ENCODE measurements at regions not wholly inside any gene's neighbourhood (a gene's known extent, or its start where the extent isn't known, plus 50 kb on each side); places are given as distances from the start of the nearest gene placed in this dataset.

GRCh38 chr12:125824276-125824675 lies 759.0 kb downstream of the AACS start:
- TF ChIP-seq, protein P1, sequence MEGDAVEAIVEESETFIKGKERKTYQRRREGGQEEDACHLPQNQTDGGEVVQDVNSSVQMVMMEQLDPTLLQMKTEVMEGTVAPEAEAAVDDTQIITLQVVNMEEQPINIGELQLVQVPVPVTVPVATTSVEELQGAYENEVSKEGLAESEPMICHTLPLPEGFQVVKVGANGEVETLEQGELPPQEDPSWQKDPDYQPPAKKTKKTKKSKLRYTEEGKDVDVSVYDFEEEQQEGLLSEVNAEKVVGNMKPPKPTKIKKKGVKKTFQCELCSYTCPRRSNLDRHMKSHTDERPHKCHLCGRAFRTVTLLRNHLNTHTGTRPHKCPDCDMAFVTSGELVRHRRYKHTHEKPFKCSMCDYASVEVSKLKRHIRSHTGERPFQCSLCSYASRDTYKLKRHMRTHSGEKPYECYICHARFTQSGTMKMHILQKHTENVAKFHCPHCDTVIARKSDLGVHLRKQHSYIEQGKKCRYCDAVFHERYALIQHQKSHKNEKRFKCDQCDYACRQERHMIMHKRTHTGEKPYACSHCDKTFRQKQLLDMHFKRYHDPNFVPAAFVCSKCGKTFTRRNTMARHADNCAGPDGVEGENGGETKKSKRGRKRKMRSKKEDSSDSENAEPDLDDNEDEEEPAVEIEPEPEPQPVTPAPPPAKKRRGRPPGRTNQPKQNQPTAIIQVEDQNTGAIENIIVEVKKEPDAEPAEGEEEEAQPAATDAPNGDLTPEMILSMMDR (IDR thresholded peaks at IDR 0.05): no peak
- TF ChIP-seq EZH2 (IDR thresholded peaks at IDR 0.05; ENCODE audit: borderline replicate concordance, insufficient read depth, low read depth, low read length, poor library complexity, severe bottlenecking): no peak

Measured in B cell (primary cell).